Osteocyte (in vitro differentiated cells): ENCODE measurements at regions not wholly inside any gene's neighbourhood (a gene's known extent, or its start where the extent isn't known, plus 50 kb on each side); places are given as distances from the start of the nearest gene placed in this dataset.

Experiments
- DNase-seq: peaks from one replicate; pipeline ENCODE4 v3.0.0; 2021; ENCODE audit warnings: mixed read lengths; ENCODE audit not compliant: unreplicated experiment; ENCODE audit errors: extremely low spot score
- H3K27ac Mint-ChIP-seq: one replicate; pipeline ENCODE4 v1.8.0; 2021; ENCODE audit warnings: mild to moderate bottlenecking, mixed read lengths; ENCODE audit not compliant: unreplicated experiment
- H3K27me3 Mint-ChIP-seq: one replicate; pipeline ENCODE4 v1.8.0; 2021; ENCODE audit warnings: mixed read lengths; ENCODE audit not compliant: unreplicated experiment
- H3K36me3 Mint-ChIP-seq: one replicate; pipeline ENCODE4 v1.8.0; 2021; ENCODE audit warnings: mixed read lengths; ENCODE audit not compliant: unreplicated experiment
- H3K4me1 Mint-ChIP-seq: one replicate; pipeline ENCODE4 v1.8.0; 2021; ENCODE audit warnings: mixed read lengths; ENCODE audit not compliant: unreplicated experiment
- H3K4me3 Mint-ChIP-seq: one replicate; pipeline ENCODE4 v1.8.0; 2021; ENCODE audit warnings: mild to moderate bottlenecking, moderate library complexity, mixed read lengths; ENCODE audit not compliant: unreplicated experiment
- H3K9me3 Mint-ChIP-seq: one replicate; pipeline ENCODE4 v1.8.0; 2021; ENCODE audit warnings: mixed read lengths; ENCODE audit not compliant: unreplicated experiment
- CTCF ChIP-seq: fragments of 200-600 bp; sonication (generic); IDR thresholded peaks from 2 replicates; pipeline ENCODE4 v1.5.0; 2021; ENCODE audit warnings: antibody characterized with exemption, mild to moderate bottlenecking, moderate library complexity

GRCh38 chr1:193593147-193593885 lies 406.9 kb upstream of the B3GALT2 start:
- H3K27ac Mint-ChIP-seq = no peak overlapping the region
- TF ChIP-seq CTCF = no peak
- no peak overlapping the region for H3K4me3 Mint-ChIP-seq
- H3K4me1 Mint-ChIP-seq = peaks cover 8% of the 10 kb centered on the region
- H3K36me3 Mint-ChIP-seq = no peaks in the 10 kb centered on the region
- no peak for DNase-seq
- no peaks in the 10 kb centered on the region for H3K27me3 Mint-ChIP-seq
- no peaks in the 10 kb centered on the region for H3K9me3 Mint-ChIP-seq

GRCh38 chr1:193592317-193592716 lies 405.9 kb upstream of the B3GALT2 start:
- TF ChIP-seq CTCF = no peak
- Mint-ChIP-seq H3K27ac (no peak overlapping the region), H3K4me1 (peaks cover 10% of the 10 kb centered on the region), H3K4me3 (no peak overlapping the region), H3K36me3 (no peaks in the 10 kb centered on the region), H3K27me3 (no peaks in the 10 kb centered on the region), H3K9me3 (no peaks in the 10 kb centered on the region)
- no peak for DNase-seq

- Mint-ChIP-seq H3K4me1 (peaks cover 10% of the 10 kb centered on the region), H3K27me3 (no peaks in the 10 kb centered on the region), H3K4me3 (no peak overlapping the region), H3K27ac (no peak overlapping the region), H3K9me3 (no peaks in the 10 kb centered on the region), H3K36me3 (no peaks in the 10 kb centered on the region)
- DNase-seq = no peak
- no peak for TF ChIP-seq CTCF
Measured at GRCh38 chr1:193590102-193590501, 403.7 kb upstream of the B3GALT2 start.

GRCh38 chr1:193589597-193590040 lies 403.2 kb upstream of the B3GALT2 start:
- DNase-seq = no peak
- Mint-ChIP-seq H3K27me3 (no peaks in the 10 kb centered on the region), H3K4me1 (peaks cover 10% of the 10 kb centered on the region), H3K9me3 (no peaks in the 10 kb centered on the region), H3K4me3 (no peak overlapping the region), H3K27ac (no peak overlapping the region), H3K36me3 (no peaks in the 10 kb centered on the region)
- no peak for TF ChIP-seq CTCF

- no peak for TF ChIP-seq CTCF
- no peak for DNase-seq
- no peaks in the 10 kb centered on the region for H3K9me3 Mint-ChIP-seq
Measured at GRCh38 chr1:193588311-193589082, 402.1 kb upstream of the B3GALT2 start.

More at GRCh38 chr1:193588311-193589082, 402.1 kb upstream of the B3GALT2 start:
- no peaks in the 10 kb centered on the region for H3K36me3 Mint-ChIP-seq
- no peaks in the 10 kb centered on the region for H3K27me3 Mint-ChIP-seq
- no peak overlapping the region for H3K4me3 Mint-ChIP-seq
- H3K27ac Mint-ChIP-seq = peak overlapping the region; percentile 49
- H3K4me1 Mint-ChIP-seq = peaks cover 10% of the 10 kb centered on the region
